GM19467 (cell line): ENCODE measurements at regions not wholly inside any gene's neighbourhood (a gene's known extent, or its start where the extent isn't known, plus 50 kb on each side); places are given as distances from the start of the nearest gene placed in this dataset.

ENCODE experiments used
- ATAC-seq: cut with Tn5 transposase; IDR thresholded peaks from one replicate; pipeline ENCODE4 v1.9.1; 2021; ENCODE audit warnings: mild to moderate bottlenecking, moderate library complexity; ENCODE audit not compliant: unreplicated experiment

DNA sequence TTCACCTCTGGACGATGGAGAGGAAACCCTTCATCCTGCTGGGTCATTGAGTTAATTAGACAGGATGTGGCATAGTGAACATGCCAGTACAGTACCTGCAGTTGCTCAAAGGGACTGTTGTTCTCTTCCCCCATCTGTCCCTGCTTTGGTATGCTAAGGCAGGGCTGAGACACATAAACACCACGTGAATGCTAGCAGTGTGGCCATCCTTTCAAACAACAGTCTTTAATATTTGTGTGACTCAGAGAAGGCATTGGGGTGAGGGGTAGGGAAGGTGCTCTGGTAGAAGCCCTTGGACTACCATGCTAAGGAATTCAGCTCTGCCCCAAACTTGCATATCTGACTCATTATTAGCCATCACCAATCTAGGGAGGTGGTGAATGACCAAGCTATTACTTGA, 180.2 kb upstream of the ZNF618 start:
- ATAC-seq, result no peak

GRCh38 chr9:113701774-113702755, 174.0 kb upstream of the ZNF618 start:
- no peak for ATAC-seq

GRCh38 chr9:113705306-113705927, 170.7 kb upstream of the ZNF618 start:
- ATAC-seq, result no peak

DNA sequence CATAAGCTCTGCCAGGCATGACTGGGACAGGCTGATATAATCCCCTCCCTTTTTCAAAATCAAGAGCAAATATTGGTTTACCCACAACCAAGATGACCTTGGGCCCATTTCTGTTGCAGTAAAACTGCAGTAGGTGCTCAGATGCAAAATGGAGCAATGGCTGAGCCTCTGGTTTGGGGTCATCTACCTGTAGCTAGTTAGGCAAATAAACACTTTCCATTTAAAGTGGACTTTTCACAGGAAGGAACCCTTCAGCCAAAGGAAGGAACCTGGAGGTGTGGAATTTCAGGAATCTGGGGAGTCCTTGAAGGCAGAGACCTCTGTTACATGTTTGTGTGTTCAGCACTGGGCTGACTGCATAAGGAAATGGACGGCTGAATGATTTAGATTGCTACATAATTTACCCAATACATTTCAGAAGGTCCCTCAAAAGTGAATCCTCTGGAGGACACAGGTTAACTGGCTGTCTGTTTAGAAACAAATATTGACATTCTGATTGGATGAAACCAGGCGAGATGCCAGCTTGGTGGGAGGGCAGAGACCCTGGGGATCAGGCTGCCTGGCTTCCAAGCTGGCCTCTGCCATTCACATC, 170.1 kb upstream of the ZNF618 start:
- ATAC-seq, result no peak

GRCh38 chr9:113707953-113708695, 168.0 kb upstream of the ZNF618 start:
- no peak for ATAC-seq

DNA sequence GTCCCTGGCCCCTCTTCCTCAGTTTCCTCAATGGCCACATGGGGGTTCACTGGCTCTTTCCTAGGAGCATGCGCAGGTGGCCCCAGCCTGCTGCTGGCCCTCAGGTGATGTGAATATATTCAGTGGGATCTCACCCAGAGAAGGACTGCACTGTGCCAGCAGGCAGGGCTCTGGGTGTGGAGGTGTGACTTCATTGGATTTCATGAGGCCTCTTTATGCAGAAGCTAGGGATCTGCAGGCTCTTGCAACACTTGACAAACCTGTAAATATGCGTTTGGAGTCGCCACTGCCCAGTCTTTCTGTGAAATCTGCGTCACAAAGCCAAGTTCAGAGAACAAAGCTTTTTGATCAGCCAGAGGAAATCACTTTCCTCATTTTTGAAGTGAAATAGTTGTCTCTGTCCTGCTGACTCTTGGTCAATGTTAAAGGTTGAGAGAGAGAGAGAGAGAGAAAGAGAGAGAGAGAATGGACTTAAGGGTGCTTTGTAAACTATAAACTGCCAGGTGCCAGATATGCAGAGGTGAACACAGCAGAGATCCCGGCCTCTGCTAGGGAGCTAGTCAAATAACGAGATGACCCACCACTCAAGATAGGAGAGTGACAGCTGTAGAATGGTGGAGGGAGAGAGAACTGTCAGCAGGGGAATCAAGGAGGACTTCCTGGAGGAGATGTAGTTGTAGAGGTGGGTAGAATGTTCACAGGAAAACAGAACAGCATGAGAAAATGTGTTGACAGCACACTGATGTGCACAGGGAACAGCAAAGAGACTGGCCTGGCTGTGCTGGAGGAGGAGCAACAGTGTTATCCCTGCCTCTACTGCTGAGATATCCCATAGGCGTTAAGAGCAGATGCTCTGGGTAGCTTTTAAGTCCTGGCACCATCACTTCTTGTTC, 167.0 kb upstream of the ZNF618 start:
- no peak for ATAC-seq

DNA sequence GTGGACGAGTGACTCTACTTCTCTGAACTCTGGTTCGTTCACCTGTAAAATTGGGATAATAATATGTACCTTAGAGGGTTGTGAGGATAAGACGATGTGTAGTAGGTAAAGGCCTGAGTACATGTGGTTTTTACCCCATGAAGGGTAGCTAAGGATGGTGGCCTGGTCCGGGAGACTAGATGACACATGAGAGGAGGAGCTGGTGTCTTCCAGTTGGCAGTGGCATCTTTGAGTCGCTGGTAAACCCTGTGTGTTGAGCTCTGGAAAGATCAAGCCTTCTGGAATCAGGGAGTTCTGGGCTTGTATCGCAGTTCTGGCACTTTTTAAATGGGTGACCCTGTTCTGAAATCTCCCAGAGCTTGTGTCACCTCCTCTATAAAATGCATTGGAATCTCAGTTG, 166.4 kb upstream of the ZNF618 start:
- ATAC-seq, result no peak

DNA sequence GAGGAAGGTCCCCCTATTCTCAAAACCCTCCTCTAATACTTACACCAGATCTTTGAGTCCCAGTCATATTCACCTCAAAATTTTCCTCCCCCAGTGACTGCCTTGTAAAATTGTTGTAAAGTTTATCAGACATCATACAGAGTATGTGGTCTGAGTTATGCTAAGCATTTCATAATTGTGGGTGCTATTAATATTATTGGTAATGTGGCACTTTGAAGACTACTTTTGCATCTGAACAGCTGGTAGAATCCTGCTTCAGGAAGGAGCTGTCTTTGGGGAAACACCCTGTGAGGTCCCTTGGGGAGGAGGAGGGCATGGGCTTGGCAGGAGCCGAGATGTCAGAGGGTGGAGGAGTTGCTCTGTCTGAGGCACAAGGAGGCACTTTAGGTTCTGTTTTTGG, 164.9 kb upstream of the ZNF618 start:
- ATAC-seq, result no peak

DNA sequence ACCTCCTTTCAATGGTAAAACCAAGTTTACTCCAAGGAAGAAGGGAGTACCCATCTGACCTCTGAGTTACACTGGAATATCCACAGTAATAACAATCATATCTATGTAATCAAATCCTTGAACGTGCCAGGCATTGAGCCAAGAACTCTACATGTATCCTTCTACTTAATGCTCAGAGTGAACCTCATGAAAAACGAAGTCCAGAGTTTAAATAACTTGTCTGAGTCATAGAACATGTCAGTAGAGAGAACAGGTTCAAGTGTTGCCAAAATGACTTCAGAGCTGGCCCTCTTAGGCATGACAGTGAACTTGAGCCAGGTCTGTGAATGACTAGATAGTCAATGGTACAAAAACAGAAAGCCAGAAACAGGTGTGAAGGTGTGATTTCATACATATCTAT, 164.1 kb upstream of the ZNF618 start:
- no peak for ATAC-seq

DNA sequence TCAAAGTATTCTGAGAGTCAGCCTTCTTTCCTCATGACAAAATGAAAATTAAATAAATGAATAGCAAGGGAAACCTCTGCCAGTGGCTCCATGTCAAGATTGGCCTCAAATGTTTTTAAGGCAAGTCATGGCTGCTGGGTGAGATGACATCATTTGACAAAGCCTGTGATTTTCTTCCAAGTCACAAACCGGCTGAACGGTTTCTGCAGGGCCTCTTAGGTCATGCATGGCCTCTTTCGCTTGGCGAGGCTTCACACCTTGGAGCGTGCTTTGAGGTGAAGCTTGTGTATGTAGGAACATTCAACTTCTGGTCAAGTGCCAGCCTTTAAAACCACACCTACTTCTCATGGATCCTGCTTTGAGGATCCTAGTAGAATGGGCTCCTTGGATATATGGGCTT, 161.0 kb upstream of the ZNF618 start:
- ATAC-seq, result no peak

DNA sequence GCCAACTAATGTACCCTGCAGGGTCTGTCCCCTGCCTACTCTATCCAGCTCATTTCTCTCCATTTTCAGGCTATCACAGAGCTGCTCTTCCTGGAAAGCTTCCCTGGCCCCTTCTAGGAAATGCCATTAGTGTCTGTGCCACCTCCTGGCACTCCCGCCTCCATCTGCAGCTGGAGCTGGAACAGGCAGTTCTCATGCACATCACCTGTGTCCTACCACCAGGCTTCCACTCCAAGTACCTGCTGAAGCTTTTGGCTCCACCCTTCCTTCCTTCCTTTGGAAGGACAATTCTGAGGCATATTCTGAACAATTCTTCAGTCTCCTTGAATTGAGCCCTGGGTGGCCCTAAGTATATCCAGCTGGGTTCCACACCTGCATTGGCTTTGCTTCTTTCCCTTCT, 156.2 kb upstream of the ZNF618 start:
- ATAC-seq, result no peak

- ATAC-seq, result no peak
These were observed 155.6 kb upstream of the ZNF618 start for GRCh38 chr9:113720495-113720894.

- no peak for ATAC-seq
These were observed 154.3 kb upstream of the ZNF618 start for GRCh38 chr9:113721856-113722255.

- ATAC-seq, result no peak
These were observed 151.9 kb upstream of the ZNF618 start for GRCh38 chr9:113724202-113724601.

DNA sequence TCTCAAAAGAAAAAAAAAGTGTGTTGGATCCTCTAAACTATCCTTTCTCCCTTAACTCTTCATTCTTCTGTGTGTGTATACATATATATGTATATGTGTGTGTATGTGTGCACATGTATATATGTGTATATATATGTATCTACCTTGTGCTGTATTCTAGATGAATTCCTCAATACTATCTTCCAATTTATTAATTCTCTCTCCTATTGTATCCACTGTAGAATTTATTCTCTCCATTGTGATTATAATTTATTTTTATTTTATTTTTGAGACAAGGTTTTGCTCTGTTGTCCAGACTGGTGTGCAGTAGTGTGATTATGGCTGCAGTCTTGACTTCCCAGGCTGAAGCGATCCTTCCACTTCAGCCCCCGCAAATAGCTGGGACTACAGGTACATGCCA, 147.1 kb upstream of the ZNF618 start:
- no peak for ATAC-seq

DNA sequence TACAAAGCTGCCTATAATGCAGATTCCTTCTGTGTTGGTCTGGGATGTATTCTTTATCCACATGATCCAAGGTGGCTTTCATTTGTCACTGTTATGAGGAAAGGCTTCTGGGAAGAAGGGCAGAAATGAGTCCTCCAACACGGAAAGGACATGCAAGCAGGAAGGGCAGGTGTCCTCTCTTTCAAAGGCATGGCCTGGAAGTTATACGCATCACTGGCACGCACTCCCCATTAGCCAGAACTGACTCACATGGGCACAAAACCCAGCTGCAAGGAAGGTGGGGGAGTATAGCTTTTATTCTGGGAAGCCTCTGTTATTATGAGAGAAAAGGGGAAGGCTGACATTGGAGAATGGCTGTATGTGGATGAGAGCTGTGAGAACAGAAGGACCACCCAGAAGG, 141.3 kb upstream of the ZNF618 start:
- no peak for ATAC-seq

GRCh38 chr9:113737517-113738271, 138.4 kb upstream of the ZNF618 start:
- ATAC-seq, result no peak

GRCh38 chr9:113738496-113738892, 137.6 kb upstream of the ZNF618 start:
- ATAC-seq, result no peak

- ATAC-seq, result no peak
These were observed 137.1 kb upstream of the ZNF618 start for GRCh38 chr9:113738893-113739604.
